ENCODE measurements at regions not wholly inside any gene's neighbourhood (a gene's known extent, or its start where the extent isn't known, plus 50 kb on each side); places are given as distances from the start of the nearest gene placed in this dataset.
"Not testable (repeated sequence)": the region's sequence is repeated elsewhere in the genome, so short reads cannot be mapped to it uniquely, and the experiment has no call there.

- TF ChIP-seq POLR2A, CTCF (IDR thresholded peaks at IDR 0.05): not testable (repeated sequence)
Measured at GRCh38 chr4:8959471-8959870, 87.8 kb upstream of the HMX1 start.

Data from esophagus squamous epithelium (tissue), 4 donors.